Ascending aorta (tissue), 2 donors: ENCODE measurements at regions not wholly inside any gene's neighbourhood (a gene's known extent, or its start where the extent isn't known, plus 50 kb on each side); places are given as distances from the start of the nearest gene placed in this dataset.
"Not testable (repeated sequence)": the region's sequence is repeated elsewhere in the genome, so short reads cannot be mapped to it uniquely, and the experiment has no call there.

ENCODE experiments used
- DNase-seq, 2 donors: peaks; one replicate each; pipeline ENCODE4 v3.0.0-alpha.2; 2019; ENCODE audit warnings: low spot score in 2 of 2
- H3K27ac ChIP-seq, 2 donors: fragments of 200-600 bp; sonication (generic); one replicate each; pipeline ENCODE4 v1.5.1; 2016 to 2017; ENCODE audit warnings: mild to moderate bottlenecking in 1 of 2
- H3K27me3 ChIP-seq: fragments of 200-600 bp; sonication (generic); one replicate; pipeline ENCODE4 v1.5.1; 2017
- H3K36me3 ChIP-seq, 2 donors: fragments of 200-600 bp; sonication (generic); one replicate each; pipeline ENCODE4 v1.5.1; 2016
- H3K4me1 ChIP-seq, 2 donors: fragments of 200-600 bp; sonication (generic); one replicate each; pipeline ENCODE4 v1.5.1; 2016 to 2017; ENCODE audit warnings: mild to moderate bottlenecking in 1 of 2
- H3K4me3 ChIP-seq, 2 donors: fragments of 200-600 bp; sonication (generic); one replicate each; pipeline ENCODE4 v1.5.1; 2016 to 2017; ENCODE audit warnings: mild to moderate bottlenecking in 1 of 2
- H3K9me3 ChIP-seq, 2 donors: fragments of 200-600 bp; sonication (generic); one replicate each; pipeline ENCODE4 v1.5.1; 2016
- CTCF ChIP-seq, 3 experiments: fragments of 200-600 bp in 2 of 3; fragments of 450-650 bp in 1 of 3; sonication (generic) in 2 of 3; IDR thresholded peaks; one replicate each; pipeline ENCODE4 v1.5.1; 2016 to 2019; ENCODE audit warnings: antibody characterized with exemption in 3 of 3, mild to moderate bottlenecking in 1 of 3, moderate library complexity in 1 of 3
- intact Hi-C: fragments of 100-400 bp; cut with DNase I; formaldehyde crosslinking; loops from one replicate; pipeline ENCODE4 v1.15.1; 2023

- Histone ChIP-seq H3K27me3 (no peaks in the 10 kb centered on the region), H3K4me1 (peaks cover 0 to 3% of the 10 kb centered on the region in 2 donors), H3K36me3 (no peaks in the 10 kb centered on the region), H3K4me3 (no peak overlapping the region), H3K9me3 (no peaks in the 10 kb centered on the region), H3K27ac (no peak overlapping the region)
- intact Hi-C loops = no loop called here
- TF ChIP-seq CTCF (IDR thresholded peaks at IDR 0.05) = no peak
- DNase-seq = no peak
Observed at GRCh38 chr10:44004913-44005787, 356.5 kb upstream of the ZNF32 start.

- Histone ChIP-seq H3K4me3 (no peak overlapping the region), H3K36me3 (no peaks in the 10 kb centered on the region), H3K9me3 (no peaks in the 10 kb centered on the region), H3K27me3 (no peaks in the 10 kb centered on the region), H3K27ac (peak overlapping the region in 1 of 2 donors; percentile 5), H3K4me1 (peaks cover 4 to 12% of the 10 kb centered on the region in 2 donors)
- intact Hi-C loops = no loop called here
- no peak for DNase-seq
- no peak for TF ChIP-seq CTCF (IDR thresholded peaks at IDR 0.05)
Observed at GRCh38 chr10:43998021-43998809, 349.5 kb upstream of the ZNF32 start.

DNA sequence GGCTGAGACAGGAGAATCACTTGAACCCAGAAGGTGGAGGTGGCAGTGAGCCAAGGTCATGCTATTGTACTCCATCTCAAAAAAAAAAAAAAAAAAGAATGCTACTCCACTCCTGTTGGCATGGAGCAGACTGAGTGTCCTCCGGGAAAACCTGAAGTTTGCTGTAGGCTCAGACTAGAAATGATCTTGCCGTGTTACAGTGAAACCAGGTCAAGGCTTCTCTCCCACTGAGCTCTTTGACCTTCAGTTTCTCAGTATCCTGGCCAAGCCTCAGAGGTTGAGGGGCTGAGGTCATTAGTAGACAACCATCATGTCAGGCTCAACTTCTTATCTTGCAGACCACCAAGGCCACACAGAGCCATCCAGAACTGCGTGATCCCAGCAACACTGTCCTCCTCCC, 348.6 kb upstream of the ZNF32 start:
- no peak overlapping the region for H3K4me3 ChIP-seq
- TF ChIP-seq CTCF (IDR thresholded peaks at IDR 0.05) = no peak
- DNase-seq = no peak
- H3K27ac ChIP-seq = no peak overlapping the region
- H3K4me1 ChIP-seq = peaks cover 4 to 12% of the 10 kb centered on the region in 2 donors
- H3K9me3 ChIP-seq = no peaks in the 10 kb centered on the region
- intact Hi-C loops = no loop called here
- no peaks in the 10 kb centered on the region for H3K36me3 ChIP-seq
- no peaks in the 10 kb centered on the region for H3K27me3 ChIP-seq

DNA sequence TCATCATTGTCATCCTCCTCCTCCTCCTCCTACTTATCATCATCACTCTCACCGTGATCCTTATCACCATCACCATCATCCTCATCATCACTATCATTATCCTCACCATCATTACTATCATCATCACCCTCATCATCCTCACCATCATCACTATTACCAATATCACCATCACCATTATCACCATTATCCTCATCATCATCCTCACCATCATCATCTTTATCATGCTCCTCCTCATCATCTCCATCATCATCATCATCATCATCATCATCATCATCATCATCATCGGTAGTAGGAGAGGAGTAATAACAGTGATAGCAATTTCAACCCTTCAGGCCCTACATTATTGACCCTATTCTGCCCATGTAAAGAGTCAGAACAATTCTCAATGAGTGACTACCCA, 345.9 kb upstream of the ZNF32 start:
- no peak for DNase-seq
- no peak for TF ChIP-seq CTCF (IDR thresholded peaks at IDR 0.05)
- peaks cover 4 to 12% of the 10 kb centered on the region in 2 donors for H3K4me1 ChIP-seq
- H3K27me3 ChIP-seq = no peaks in the 10 kb centered on the region
- H3K27ac ChIP-seq = no peak overlapping the region
- H3K4me3 ChIP-seq = no peak overlapping the region
- no peaks in the 10 kb centered on the region for H3K36me3 ChIP-seq
- intact Hi-C loops = no loop called here
- no peaks in the 10 kb centered on the region for H3K9me3 ChIP-seq

GRCh38 chr10:43992816-43993215, 344.1 kb upstream of the ZNF32 start:
- H3K36me3 ChIP-seq, H3K27me3 ChIP-seq, intact Hi-C loops, H3K27ac ChIP-seq, H3K4me1 ChIP-seq, H3K9me3 ChIP-seq, H3K4me3 ChIP-seq: not testable (repeated sequence)
- DNase-seq = peak in 1 of 2 donors; percentile 19

- H3K27ac ChIP-seq = no peak overlapping the region
- no peaks in the 10 kb centered on the region for H3K9me3 ChIP-seq
- TF ChIP-seq CTCF (IDR thresholded peaks at IDR 0.05) = no peak
- no peaks in the 10 kb centered on the region for H3K4me1 ChIP-seq
- DNase-seq = no peak
- no peak overlapping the region for H3K4me3 ChIP-seq
- H3K36me3 ChIP-seq = no peaks in the 10 kb centered on the region
- intact Hi-C loops = no loop called here
- H3K27me3 ChIP-seq = no peaks in the 10 kb centered on the region
Observed at GRCh38 chr10:43986374-43986773, 337.7 kb upstream of the ZNF32 start.
